Neuronal stem cell (in vitro differentiated cells): ENCODE measurements at regions not wholly inside any gene's neighbourhood (a gene's known extent, or its start where the extent isn't known, plus 50 kb on each side); places are given as distances from the start of the nearest gene placed in this dataset.
A peak's percentile ranks its signal among the peaks of the same experiment; 100 is the strongest.
"Not testable (repeated sequence)": the region's sequence is repeated elsewhere in the genome, so short reads cannot be mapped to it uniquely, and the experiment has no call there.

Experiments used
- DNase-seq: peaks from one replicate; pipeline ENCODE4 v3.0.0-alpha.2; 2013; ENCODE audit warnings: low spot score
- H2AFZ ChIP-seq: one replicate; pipeline ENCODE4 v1.6.1; 2013; ENCODE audit warnings: mild to moderate bottlenecking, low read length, inconsistent platforms
- H2AK5ac ChIP-seq: 2 replicates; pipeline ENCODE4 v1.6.1; 2013; ENCODE audit warnings: low read depth, mild to moderate bottlenecking, inconsistent platforms, low read length, moderate library complexity, mixed read lengths
- H2BK120ac ChIP-seq: 2 replicates; pipeline ENCODE4 v1.6.1; 2013; ENCODE audit warnings: low read depth, mild to moderate bottlenecking, inconsistent platforms, low read length, moderate library complexity, mixed read lengths
- H2BK12ac ChIP-seq: one replicate; pipeline ENCODE4 v1.6.1; 2013; ENCODE audit warnings: low read length, inconsistent platforms
- H2BK15ac ChIP-seq: 2 replicates; pipeline ENCODE4 v1.6.1; 2013; ENCODE audit warnings: mild to moderate bottlenecking, low read length, inconsistent platforms, mixed read lengths
- H2BK5ac ChIP-seq: one replicate; pipeline ENCODE4 v1.6.1; 2013; ENCODE audit warnings: inconsistent platforms, mild to moderate bottlenecking, low read length, moderate library complexity
- H3K14ac ChIP-seq: one replicate; pipeline ENCODE4 v1.6.1; 2013; ENCODE audit warnings: low read length, inconsistent platforms
- H3K18ac ChIP-seq: 2 replicates; pipeline ENCODE4 v1.6.1; 2013; ENCODE audit warnings: low read length, inconsistent platforms
- H3K23ac ChIP-seq: 2 replicates; pipeline ENCODE4 v1.6.1; 2013; ENCODE audit warnings: low read depth, mild to moderate bottlenecking, mixed read lengths, low read length, inconsistent platforms; ENCODE audit not compliant: poor library complexity
- H3K27ac ChIP-seq: replicated peaks from 3 replicates; pipeline ENCODE4 v1.5.1; 2013; ENCODE audit warnings: low read length, inconsistent platforms
- H3K27me3 ChIP-seq, 3 experiments: 2 replicates each; pipeline ENCODE4 v1.6.1; 2013; ENCODE audit warnings: low read length in 3 of 3, mild to moderate bottlenecking in 2 of 3, inconsistent platforms in 1 of 3, low read depth in 1 of 3, mixed read lengths in 1 of 3, moderate library complexity in 1 of 3; ENCODE audit not compliant: control insufficient read depth in 3 of 3, insufficient read depth in 3 of 3
- H3K36me3 ChIP-seq, 2 donors: replicated peaks in 1 of 2; 2 replicates each; pipeline ENCODE4 v1.6.1; 2013; ENCODE audit warnings: low read length in 2 of 2; ENCODE audit not compliant: control insufficient read depth in 2 of 2, insufficient read depth in 2 of 2
- H3K4ac ChIP-seq: 2 replicates; pipeline ENCODE4 v1.6.1; 2013; ENCODE audit warnings: inconsistent platforms, mild to moderate bottlenecking, low read length, moderate library complexity
- H3K4me1 ChIP-seq, 2 donors: 1 replicate in 1 of 2; 2 replicates in 1 of 2; pipeline ENCODE4 v1.6.1; 2013; ENCODE audit warnings: low read length in 2 of 2, low read depth in 1 of 2; ENCODE audit not compliant: control insufficient read depth in 2 of 2, insufficient read depth in 1 of 2
- H3K4me2 ChIP-seq: one replicate; pipeline ENCODE4 v1.6.1; 2013; ENCODE audit warnings: mild to moderate bottlenecking, low read length, inconsistent platforms; ENCODE audit not compliant: insufficient read depth, poor library complexity, severe bottlenecking
- H3K4me3 ChIP-seq, 2 donors: 2 replicates each; pipeline ENCODE4 v1.5.1; 2013; ENCODE audit warnings: low read length in 2 of 2, mild to moderate bottlenecking in 2 of 2, inconsistent platforms in 1 of 2, moderate library complexity in 1 of 2
- H3K79me1 ChIP-seq: one replicate; pipeline ENCODE4 v1.6.1; 2013; ENCODE audit warnings: low read depth, mild to moderate bottlenecking, inconsistent platforms, low read length, moderate library complexity
- H3K9ac ChIP-seq: one replicate; pipeline ENCODE4 v1.6.1; 2013; ENCODE audit warnings: mild to moderate bottlenecking, low read depth, low read length, inconsistent platforms; ENCODE audit not compliant: poor library complexity
- H3K9me3 ChIP-seq, 2 donors: replicated peaks in 1 of 2; 2 replicates each; pipeline versions ENCODE3 to v1.6.1; 2013; ENCODE audit warnings: low read length in 2 of 2, mild to moderate bottlenecking in 2 of 2, inconsistent platforms in 1 of 2, low read depth in 1 of 2, mixed read lengths in 1 of 2, moderate library complexity in 1 of 2; ENCODE audit not compliant: control insufficient read depth in 2 of 2, insufficient read depth in 1 of 2
- H4K8ac ChIP-seq: one replicate; pipeline ENCODE4 v1.6.1; 2013; ENCODE audit warnings: low read depth, mild to moderate bottlenecking, inconsistent platforms, low read length, moderate library complexity
- H4K91ac ChIP-seq: one replicate; pipeline ENCODE4 v1.6.1; 2013; ENCODE audit warnings: low read length, low read depth, mild to moderate bottlenecking, inconsistent platforms; ENCODE audit not compliant: poor library complexity
- WGBS, 2 donors: extraction: QIAGEN DNeasy Blood & Tissue Kit; methylation state at CpG; one replicate each; pipeline ENCODE4 v1.1.7; 2013; ENCODE audit warnings: missing lambda C conversion rate in 2 of 2, mixed read lengths in 1 of 2; ENCODE audit not compliant: insufficient read length in 2 of 2, insufficient replicate concordance in 1 of 2; ENCODE audit errors: extremely low coverage in 2 of 2; 5-methylcytosine and 5-hydroxymethylcytosine counted together

DNA sequence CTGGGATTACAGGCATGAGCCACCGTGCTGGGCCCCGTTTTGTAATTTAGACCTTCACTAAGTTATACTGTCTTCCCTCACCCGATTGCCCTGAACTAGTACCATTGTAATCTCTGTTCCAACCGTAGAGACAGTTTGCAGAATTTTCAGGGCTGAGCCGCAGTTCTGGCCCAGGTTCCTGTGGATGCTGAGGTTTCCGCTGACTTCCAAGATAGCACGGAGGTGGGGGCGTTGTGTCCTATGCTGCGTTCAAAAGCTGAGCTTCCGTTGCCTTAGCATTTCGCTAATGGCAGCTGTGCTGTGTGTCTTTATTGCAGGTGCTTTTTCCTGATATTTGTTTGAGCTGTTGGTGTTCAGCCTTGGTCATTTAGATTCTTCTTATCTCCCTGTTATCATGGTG, 137.0 kb downstream of the SOX4 start:
- Histone ChIP-seq H2BK120ac (peak overlapping the region; percentile 24), H2BK12ac (no peak overlapping the region), H4K8ac (no peak overlapping the region), H2AFZ (no peak overlapping the region), H3K4me2 (no peak overlapping the region), H4K91ac (no peak overlapping the region), H3K27me3 (no peaks in the 10 kb centered on the region), H2BK15ac (no peak overlapping the region), H3K23ac (no peak overlapping the region), H3K4me1 (peaks cover 15 to 19% of the 10 kb centered on the region in 2 donors), H3K36me3 (peaks cover 0 to 12% of the 10 kb centered on the region in 2 donors), H3K4ac (no peak overlapping the region), H3K9me3 (peaks cover 0 to 2% of the 10 kb centered on the region in 2 donors), H3K14ac (no peak overlapping the region), H3K79me1 (no peaks in the 10 kb centered on the region), H3K18ac (no peak overlapping the region), H3K4me3 (no peak overlapping the region), H2AK5ac (peak overlapping the region; percentile 66), H3K9ac (no peak overlapping the region), H2BK5ac (no peak overlapping the region), H3K27ac (no peak overlapping the region)
- no CpG with 5 or more reads among the region's 11 CpGs for WGBS, 2 donors
- no peak for DNase-seq

DNA sequence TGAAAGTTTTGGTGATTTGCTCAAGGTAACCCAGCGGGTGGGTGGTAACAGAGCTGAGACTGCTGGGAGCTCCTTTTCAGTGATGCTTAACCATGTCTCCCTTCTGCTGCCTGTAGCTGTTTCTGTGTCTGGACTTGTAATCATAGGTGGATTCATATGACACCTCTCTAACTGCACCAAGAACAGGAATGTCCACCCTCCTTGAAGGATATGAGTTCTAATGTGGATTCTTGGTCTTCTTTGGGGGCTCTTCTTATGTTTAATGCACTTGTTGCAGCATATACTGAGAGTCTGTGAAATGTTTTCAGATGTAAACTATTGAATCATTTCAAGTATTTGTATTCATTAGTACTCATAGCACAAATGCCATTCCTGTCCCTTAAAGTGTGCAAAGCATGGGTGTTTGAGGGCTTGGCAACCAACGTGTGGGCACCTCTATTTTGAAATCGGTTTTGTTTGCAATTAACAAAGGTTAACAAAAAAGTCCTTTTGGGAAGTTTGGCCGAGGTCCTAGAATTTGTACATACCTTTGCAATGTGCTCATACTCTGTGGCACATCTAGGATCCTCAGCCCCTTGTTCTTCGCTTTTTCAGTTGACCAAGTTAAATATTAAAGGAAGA, 138.0 kb downstream of the SOX4 start:
- no peaks in the 10 kb centered on the region for H3K79me1 ChIP-seq
- H4K91ac ChIP-seq = no peak overlapping the region
- no peak overlapping the region for H3K4me3 ChIP-seq
- H2BK120ac ChIP-seq = no peak overlapping the region
- no peak overlapping the region for H2AFZ ChIP-seq
- no peak overlapping the region for H4K8ac ChIP-seq
- H3K9ac ChIP-seq = no peak overlapping the region
- peaks cover 0 to 12% of the 10 kb centered on the region in 2 donors for H3K36me3 ChIP-seq
- H2AK5ac ChIP-seq = no peak overlapping the region
- H3K27ac ChIP-seq = no peak overlapping the region
- H3K27me3 ChIP-seq = no peaks in the 10 kb centered on the region
- WGBS, 2 donors = no CpG with 5 or more reads among the region's 5 CpGs
- no peak overlapping the region for H3K18ac ChIP-seq
- H2BK15ac ChIP-seq = no peak overlapping the region
- no peak overlapping the region for H2BK5ac ChIP-seq
- H3K23ac ChIP-seq = no peak overlapping the region
- peaks cover 15 to 19% of the 10 kb centered on the region in 2 donors for H3K4me1 ChIP-seq
- H3K4me2 ChIP-seq = no peak overlapping the region
- DNase-seq = no peak
- H3K9me3 ChIP-seq = peaks cover 0 to 2% of the 10 kb centered on the region in 2 donors
- no peak overlapping the region for H3K4ac ChIP-seq
- H2BK12ac ChIP-seq = no peak overlapping the region
- no peak overlapping the region for H3K14ac ChIP-seq

- not testable (repeated sequence) for H3K4me3 ChIP-seq, H3K27ac ChIP-seq
Measured at GRCh38 chr6:21732032-21732730, 138.6 kb downstream of the SOX4 start.

GRCh38 chr6:21732731-21733130, 139.2 kb downstream of the SOX4 start:
- Histone ChIP-seq H3K27ac (no peak overlapping the region), H3K4ac (no peak overlapping the region), H2BK5ac (no peak overlapping the region), H3K4me3 (no peak overlapping the region), H2BK120ac (no peak overlapping the region), H3K14ac (no peak overlapping the region), H3K18ac (no peak overlapping the region), H4K8ac (no peak overlapping the region), H2BK15ac (no peak overlapping the region), H3K4me1 (peaks cover 18 to 19% of the 10 kb centered on the region in 2 donors), H3K9me3 (peaks cover 0 to 2% of the 10 kb centered on the region in 2 donors), H3K79me1 (no peaks in the 10 kb centered on the region), H2AK5ac (no peak overlapping the region), H3K9ac (no peak overlapping the region), H3K23ac (no peak overlapping the region), H3K27me3 (no peaks in the 10 kb centered on the region), H2AFZ (no peak overlapping the region), H4K91ac (no peak overlapping the region), H3K4me2 (no peak overlapping the region), H2BK12ac (no peak overlapping the region), H3K36me3 (peaks cover 0 to 4% of the 10 kb centered on the region in 2 donors)
- no CpG with 5 or more reads among the region's 2 CpGs for WGBS, 2 donors
- DNase-seq = no peak

More at GRCh38 chr6:21732032-21732730, 138.6 kb downstream of the SOX4 start:
- H3K4ac ChIP-seq, H3K9me3 ChIP-seq, H4K91ac ChIP-seq, H3K36me3 ChIP-seq, H3K27me3 ChIP-seq, DNase-seq, H3K23ac ChIP-seq, H2AK5ac ChIP-seq, H2BK15ac ChIP-seq, H3K4me2 ChIP-seq, H3K79me1 ChIP-seq, H4K8ac ChIP-seq, H2BK5ac ChIP-seq, H3K14ac ChIP-seq, H2AFZ ChIP-seq, H3K18ac ChIP-seq, H2BK12ac ChIP-seq, H2BK120ac ChIP-seq, H3K9ac ChIP-seq: not testable (repeated sequence)
- peaks cover 18 to 19% of the 10 kb centered on the region in 2 donors for H3K4me1 ChIP-seq
- no CpG with 5 or more reads among the region's 14 CpGs for WGBS, 2 donors
